Neuronal stem cell (in vitro differentiated cells): ENCODE measurements at regions not wholly inside any gene's neighbourhood (a gene's known extent, or its start where the extent isn't known, plus 50 kb on each side); places are given as distances from the start of the nearest gene placed in this dataset.

ENCODE experiments used
- DNase-seq: peaks from one replicate; pipeline ENCODE4 v3.0.0-alpha.2; 2013; ENCODE audit warnings: low spot score
- H2AFZ ChIP-seq: one replicate; pipeline ENCODE4 v1.6.1; 2013; ENCODE audit warnings: mild to moderate bottlenecking, low read length, inconsistent platforms
- H2AK5ac ChIP-seq: 2 replicates; pipeline ENCODE4 v1.6.1; 2013; ENCODE audit warnings: low read depth, mild to moderate bottlenecking, inconsistent platforms, low read length, moderate library complexity, mixed read lengths
- H2BK120ac ChIP-seq: 2 replicates; pipeline ENCODE4 v1.6.1; 2013; ENCODE audit warnings: low read depth, mild to moderate bottlenecking, inconsistent platforms, low read length, moderate library complexity, mixed read lengths
- H2BK12ac ChIP-seq: one replicate; pipeline ENCODE4 v1.6.1; 2013; ENCODE audit warnings: low read length, inconsistent platforms
- H2BK15ac ChIP-seq: 2 replicates; pipeline ENCODE4 v1.6.1; 2013; ENCODE audit warnings: mild to moderate bottlenecking, low read length, inconsistent platforms, mixed read lengths
- H2BK5ac ChIP-seq: one replicate; pipeline ENCODE4 v1.6.1; 2013; ENCODE audit warnings: inconsistent platforms, mild to moderate bottlenecking, low read length, moderate library complexity
- H3K14ac ChIP-seq: one replicate; pipeline ENCODE4 v1.6.1; 2013; ENCODE audit warnings: low read length, inconsistent platforms
- H3K18ac ChIP-seq: 2 replicates; pipeline ENCODE4 v1.6.1; 2013; ENCODE audit warnings: low read length, inconsistent platforms
- H3K23ac ChIP-seq: 2 replicates; pipeline ENCODE4 v1.6.1; 2013; ENCODE audit warnings: low read depth, mild to moderate bottlenecking, mixed read lengths, low read length, inconsistent platforms; ENCODE audit not compliant: poor library complexity
- H3K27ac ChIP-seq: replicated peaks from 3 replicates; pipeline ENCODE4 v1.5.1; 2013; ENCODE audit warnings: low read length, inconsistent platforms
- H3K27me3 ChIP-seq, 3 experiments: 2 replicates each; pipeline ENCODE4 v1.6.1; 2013; ENCODE audit warnings: low read length in 3 of 3, mild to moderate bottlenecking in 2 of 3, inconsistent platforms in 1 of 3, low read depth in 1 of 3, mixed read lengths in 1 of 3, moderate library complexity in 1 of 3; ENCODE audit not compliant: control insufficient read depth in 3 of 3, insufficient read depth in 3 of 3
- H3K36me3 ChIP-seq, 2 donors: replicated peaks in 1 of 2; 2 replicates each; pipeline ENCODE4 v1.6.1; 2013; ENCODE audit warnings: low read length in 2 of 2; ENCODE audit not compliant: control insufficient read depth in 2 of 2, insufficient read depth in 2 of 2
- H3K4ac ChIP-seq: 2 replicates; pipeline ENCODE4 v1.6.1; 2013; ENCODE audit warnings: inconsistent platforms, mild to moderate bottlenecking, low read length, moderate library complexity
- H3K4me1 ChIP-seq, 2 donors: 1 replicate in 1 of 2; 2 replicates in 1 of 2; pipeline ENCODE4 v1.6.1; 2013; ENCODE audit warnings: low read length in 2 of 2, low read depth in 1 of 2; ENCODE audit not compliant: control insufficient read depth in 2 of 2, insufficient read depth in 1 of 2
- H3K4me2 ChIP-seq: one replicate; pipeline ENCODE4 v1.6.1; 2013; ENCODE audit warnings: mild to moderate bottlenecking, low read length, inconsistent platforms; ENCODE audit not compliant: insufficient read depth, poor library complexity, severe bottlenecking
- H3K4me3 ChIP-seq, 2 donors: 2 replicates each; pipeline ENCODE4 v1.5.1; 2013; ENCODE audit warnings: low read length in 2 of 2, mild to moderate bottlenecking in 2 of 2, inconsistent platforms in 1 of 2, moderate library complexity in 1 of 2
- H3K79me1 ChIP-seq: one replicate; pipeline ENCODE4 v1.6.1; 2013; ENCODE audit warnings: low read depth, mild to moderate bottlenecking, inconsistent platforms, low read length, moderate library complexity
- H3K9ac ChIP-seq: one replicate; pipeline ENCODE4 v1.6.1; 2013; ENCODE audit warnings: mild to moderate bottlenecking, low read depth, low read length, inconsistent platforms; ENCODE audit not compliant: poor library complexity
- H3K9me3 ChIP-seq, 2 donors: replicated peaks in 1 of 2; 2 replicates each; pipeline versions ENCODE3 to v1.6.1; 2013; ENCODE audit warnings: low read length in 2 of 2, mild to moderate bottlenecking in 2 of 2, inconsistent platforms in 1 of 2, low read depth in 1 of 2, mixed read lengths in 1 of 2, moderate library complexity in 1 of 2; ENCODE audit not compliant: control insufficient read depth in 2 of 2, insufficient read depth in 1 of 2
- H4K8ac ChIP-seq: one replicate; pipeline ENCODE4 v1.6.1; 2013; ENCODE audit warnings: low read depth, mild to moderate bottlenecking, inconsistent platforms, low read length, moderate library complexity
- H4K91ac ChIP-seq: one replicate; pipeline ENCODE4 v1.6.1; 2013; ENCODE audit warnings: low read length, low read depth, mild to moderate bottlenecking, inconsistent platforms; ENCODE audit not compliant: poor library complexity
- WGBS, 2 donors: extraction: QIAGEN DNeasy Blood & Tissue Kit; methylation state at CpG; one replicate each; pipeline ENCODE4 v1.1.7; 2013; ENCODE audit warnings: missing lambda C conversion rate in 2 of 2, mixed read lengths in 1 of 2; ENCODE audit not compliant: insufficient read length in 2 of 2, insufficient replicate concordance in 1 of 2; ENCODE audit errors: extremely low coverage in 2 of 2; 5-methylcytosine and 5-hydroxymethylcytosine counted together

GRCh38 chr1:48058135-48059025 is 61.2 kb upstream of the TRABD2B start:
- Histone ChIP-seq H2BK5ac (no peak overlapping the region), H3K79me1 (no peaks in the 10 kb centered on the region), H3K23ac (no peak overlapping the region), H3K9me3 (no peaks in the 10 kb centered on the region), H3K4me1 (peaks cover 0 to 7% of the 10 kb centered on the region in 2 donors), H2BK15ac (no peak overlapping the region), H2AK5ac (no peak overlapping the region), H2AFZ (no peak overlapping the region), H4K8ac (no peak overlapping the region), H3K4ac (no peak overlapping the region), H3K36me3 (no peaks in the 10 kb centered on the region), H3K27ac (no peak overlapping the region), H2BK12ac (no peak overlapping the region), H3K27me3 (peaks cover 0 to 1% (median 0%) of the 10 kb centered on the region in 3 experiments), H3K9ac (no peak overlapping the region), H3K14ac (no peak overlapping the region), H2BK120ac (no peak overlapping the region), H3K4me3 (no peak overlapping the region), H3K18ac (no peak overlapping the region), H4K91ac (no peak overlapping the region), H3K4me2 (no peak overlapping the region)
- WGBS, 2 donors: no CpG with 5 or more reads among the region's 11 CpGs
- no peak for DNase-seq

GRCh38 chr1:48057249-48057648 is 60.1 kb upstream of the TRABD2B start:
- H3K79me1 ChIP-seq: no peaks in the 10 kb centered on the region
- H3K27ac ChIP-seq: no peak overlapping the region
- no peaks in the 10 kb centered on the region for H3K36me3 ChIP-seq
- H3K27me3 ChIP-seq: peaks cover 0 to 1% (median 0%) of the 10 kb centered on the region in 3 experiments
- peaks cover 0 to 9% of the 10 kb centered on the region in 2 donors for H3K4me1 ChIP-seq
- no peak overlapping the region for H2BK5ac ChIP-seq
- H2BK15ac ChIP-seq: no peak overlapping the region
- no peak overlapping the region for H3K4ac ChIP-seq
- H3K4me2 ChIP-seq: no peak overlapping the region
- H4K8ac ChIP-seq: no peak overlapping the region
- H3K18ac ChIP-seq: no peak overlapping the region
- H3K9ac ChIP-seq: no peak overlapping the region
- no peak overlapping the region for H3K23ac ChIP-seq
- no peak overlapping the region for H3K4me3 ChIP-seq
- H2AFZ ChIP-seq: no peak overlapping the region
- no peak overlapping the region for H3K14ac ChIP-seq
- H2BK12ac ChIP-seq: no peak overlapping the region
- H2BK120ac ChIP-seq: no peak overlapping the region
- H3K9me3 ChIP-seq: no peaks in the 10 kb centered on the region
- no CpG with 5 or more reads among the region's 2 CpGs for WGBS, 2 donors
- DNase-seq: no peak
- no peak overlapping the region for H4K91ac ChIP-seq
- H2AK5ac ChIP-seq: no peak overlapping the region

- H2AK5ac ChIP-seq: no peak overlapping the region
- H3K14ac ChIP-seq: no peak overlapping the region
- H3K79me1 ChIP-seq: no peaks in the 10 kb centered on the region
- no peak overlapping the region for H2BK120ac ChIP-seq
- H4K91ac ChIP-seq: no peak overlapping the region
- no CpG with 5 or more reads among the region's 9 CpGs for WGBS, 2 donors
- peak overlapping the region; percentile 58 for H3K18ac ChIP-seq
- H3K4me3 ChIP-seq: no peak overlapping the region
- peaks cover 0 to 11% of the 10 kb centered on the region in 2 donors for H3K4me1 ChIP-seq
- peak overlapping the region; percentile 58 for H3K23ac ChIP-seq
- H3K9me3 ChIP-seq: no peaks in the 10 kb centered on the region
- no peak overlapping the region for H2AFZ ChIP-seq
- H2BK15ac ChIP-seq: no peak overlapping the region
- no peak overlapping the region for H3K9ac ChIP-seq
- no peak overlapping the region for H2BK12ac ChIP-seq
- DNase-seq: no peak
- H3K27me3 ChIP-seq: peaks cover 0 to 1% (median 0%) of the 10 kb centered on the region in 3 experiments
- no peaks in the 10 kb centered on the region for H3K36me3 ChIP-seq
- H4K8ac ChIP-seq: no peak overlapping the region
- no peak overlapping the region for H2BK5ac ChIP-seq
- no peak overlapping the region for H3K4me2 ChIP-seq
- no peak overlapping the region for H3K4ac ChIP-seq
- H3K27ac ChIP-seq: no peak overlapping the region
These were observed 58.9 kb upstream of the TRABD2B start for GRCh38 chr1:48055876-48056764.

- Histone ChIP-seq H3K27ac (no peak overlapping the region), H2BK12ac (no peak overlapping the region), H3K18ac (no peak overlapping the region), H2AK5ac (no peak overlapping the region), H3K23ac (no peak overlapping the region), H4K91ac (no peak overlapping the region), H3K9ac (no peak overlapping the region), H3K79me1 (no peaks in the 10 kb centered on the region), H2BK15ac (no peak overlapping the region), H3K14ac (no peak overlapping the region), H3K4ac (no peak overlapping the region), H3K27me3 (peaks cover 0 to 7% (median 1%) of the 10 kb centered on the region in 3 experiments), H3K4me2 (no peak overlapping the region), H2BK120ac (no peak overlapping the region), H3K9me3 (no peaks in the 10 kb centered on the region), H3K36me3 (no peaks in the 10 kb centered on the region), H2BK5ac (peak overlapping the region; percentile 17), H3K4me3 (no peak overlapping the region), H2AFZ (no peak overlapping the region), H3K4me1 (peaks cover 0 to 11% of the 10 kb centered on the region in 2 donors), H4K8ac (no peak overlapping the region)
- DNase-seq: no peak
These were observed 57.0 kb upstream of the TRABD2B start for GRCh38 chr1:48054232-48054631.
